ENCODE measurements at regions not wholly inside any gene's neighbourhood (a gene's known extent, or its start where the extent isn't known, plus 50 kb on each side); places are given as distances from the start of the nearest gene placed in this dataset.
"Not testable (repeated sequence)": the region's sequence is repeated elsewhere in the genome, so short reads cannot be mapped to it uniquely, and the experiment has no call there.

DNA sequence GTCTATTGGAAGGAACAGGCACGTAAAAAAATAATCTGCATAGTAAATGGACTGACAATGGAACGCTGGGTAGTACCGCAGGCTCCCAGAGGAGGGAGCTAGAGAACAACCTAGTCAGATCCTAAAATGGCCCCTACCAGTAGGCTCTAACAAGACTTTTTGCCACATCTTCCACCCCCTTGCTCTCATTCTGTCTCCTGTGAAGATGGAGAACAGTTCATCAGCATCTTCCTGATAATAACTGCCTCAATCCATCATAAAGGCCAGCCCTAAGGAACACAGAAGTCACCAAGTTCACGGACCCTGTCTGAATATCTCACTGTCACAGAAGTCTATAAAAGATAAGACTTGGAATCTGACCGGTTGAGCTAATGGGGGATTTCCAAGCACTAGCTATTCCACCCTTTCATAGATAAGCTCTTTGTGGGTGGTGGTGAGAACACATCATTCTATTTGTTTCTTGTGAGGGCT, 133.4 kb downstream of the SLC1A3 start:
- DNase-seq (ENCODE audit: low read depth): peak; percentile 15

DNA sequence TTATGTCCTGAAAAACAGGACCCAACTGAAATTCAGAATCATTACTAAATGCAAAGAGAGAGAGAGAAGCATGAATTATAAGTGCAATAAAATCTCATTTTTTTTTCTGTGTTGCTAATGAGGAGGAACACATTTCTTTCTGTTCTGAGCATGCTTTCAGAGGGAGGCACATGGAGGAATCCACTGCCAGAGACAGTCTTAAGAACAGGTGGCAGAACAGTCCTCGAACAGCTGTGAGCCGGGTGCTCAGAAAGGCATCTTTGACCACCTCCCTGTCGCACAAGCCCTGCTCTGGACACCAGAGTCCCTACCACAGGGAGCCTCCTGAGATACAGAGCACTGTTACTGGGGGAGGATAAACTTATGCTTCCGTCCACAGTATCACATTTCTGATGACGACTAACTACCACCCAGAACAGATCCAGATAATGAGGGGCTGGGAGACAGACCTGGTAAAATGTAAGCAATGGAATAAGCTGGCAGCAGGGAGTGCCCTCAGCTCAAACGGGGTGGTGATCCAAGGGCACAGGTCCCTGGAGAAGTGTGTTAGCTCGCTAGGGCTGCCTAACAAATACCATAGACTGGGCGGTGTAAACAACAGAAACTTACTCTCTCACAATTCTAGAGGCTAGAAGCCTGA, 134.0 kb downstream of the SLC1A3 start:
- no peak overlapping the region for H3K4me3 ChIP-seq (ENCODE audit: low read depth, low read length)
- DNase-seq (ENCODE audit: low read depth): no peak

More for the DNA sequence above, 133.4 kb downstream of the SLC1A3 start:
- H3K4me3 ChIP-seq (ENCODE audit: low read depth, low read length): no peak overlapping the region

DNA sequence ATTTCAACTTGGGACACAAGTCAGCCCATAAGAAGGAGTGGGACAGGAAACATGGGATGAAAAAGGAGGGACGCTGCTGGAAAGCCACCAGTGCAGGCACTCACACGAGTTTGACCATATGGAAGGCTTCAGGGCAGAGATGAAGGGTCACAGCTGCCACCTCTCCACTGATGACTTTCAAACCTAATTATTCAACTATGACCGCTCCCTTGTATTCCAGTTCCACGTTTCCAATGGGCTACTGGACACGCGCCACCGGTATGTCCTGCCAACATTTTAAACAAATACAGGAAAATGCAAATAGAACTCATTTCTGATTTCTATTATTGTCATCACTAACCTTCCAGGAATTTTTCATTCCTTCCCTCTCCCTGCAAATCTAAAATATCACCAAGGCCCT, 134.7 kb downstream of the SLC1A3 start:
- no peak overlapping the region for H3K4me3 ChIP-seq (ENCODE audit: low read depth, low read length)
- no peak for DNase-seq (ENCODE audit: low read depth)

DNA sequence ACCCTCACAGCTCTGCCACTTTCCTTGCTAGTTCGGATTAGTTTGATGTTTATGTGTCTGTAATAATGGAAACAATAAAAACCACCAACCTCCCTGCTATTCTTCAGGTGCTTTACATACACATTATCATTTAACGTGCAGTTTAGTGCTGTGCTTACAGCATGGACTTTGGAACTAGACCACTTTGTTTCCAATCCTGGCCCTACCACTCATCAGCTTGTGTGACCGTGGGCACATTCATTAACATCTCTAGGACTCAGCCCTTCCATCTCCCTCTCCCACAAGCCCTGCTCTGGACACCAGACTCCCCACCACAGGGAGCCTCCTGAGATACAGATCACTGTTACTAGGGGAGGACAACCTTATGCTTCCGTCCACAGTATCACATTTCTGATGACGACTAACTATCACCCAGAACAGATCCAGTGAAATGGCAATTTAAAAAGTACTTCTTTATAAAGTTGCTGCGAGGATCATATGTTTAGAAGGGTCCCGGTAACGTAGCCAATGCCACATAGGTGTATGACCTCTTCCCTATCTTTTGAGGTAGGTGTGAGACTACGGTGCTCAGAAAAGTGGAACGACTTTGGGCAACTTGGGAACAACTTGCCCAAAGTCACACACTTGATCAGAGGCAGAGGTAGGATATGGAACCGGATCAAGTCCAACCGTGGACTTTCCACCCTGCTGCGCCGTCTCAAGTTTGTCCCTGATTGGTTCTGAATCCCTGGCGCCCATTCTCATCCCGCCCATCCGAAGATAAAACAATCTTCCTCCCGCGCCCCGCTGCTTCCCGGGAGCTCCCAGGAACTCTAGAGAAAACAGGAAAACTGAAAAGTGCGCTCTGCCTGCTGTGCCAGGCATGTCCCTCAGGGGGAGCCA, 132.4 kb upstream of the NIPBL start:
- DNase-seq (ENCODE audit: low read depth): no peak
- peak overlapping the region; percentile 60 for H3K4me3 ChIP-seq (ENCODE audit: low read depth, low read length)

DNA sequence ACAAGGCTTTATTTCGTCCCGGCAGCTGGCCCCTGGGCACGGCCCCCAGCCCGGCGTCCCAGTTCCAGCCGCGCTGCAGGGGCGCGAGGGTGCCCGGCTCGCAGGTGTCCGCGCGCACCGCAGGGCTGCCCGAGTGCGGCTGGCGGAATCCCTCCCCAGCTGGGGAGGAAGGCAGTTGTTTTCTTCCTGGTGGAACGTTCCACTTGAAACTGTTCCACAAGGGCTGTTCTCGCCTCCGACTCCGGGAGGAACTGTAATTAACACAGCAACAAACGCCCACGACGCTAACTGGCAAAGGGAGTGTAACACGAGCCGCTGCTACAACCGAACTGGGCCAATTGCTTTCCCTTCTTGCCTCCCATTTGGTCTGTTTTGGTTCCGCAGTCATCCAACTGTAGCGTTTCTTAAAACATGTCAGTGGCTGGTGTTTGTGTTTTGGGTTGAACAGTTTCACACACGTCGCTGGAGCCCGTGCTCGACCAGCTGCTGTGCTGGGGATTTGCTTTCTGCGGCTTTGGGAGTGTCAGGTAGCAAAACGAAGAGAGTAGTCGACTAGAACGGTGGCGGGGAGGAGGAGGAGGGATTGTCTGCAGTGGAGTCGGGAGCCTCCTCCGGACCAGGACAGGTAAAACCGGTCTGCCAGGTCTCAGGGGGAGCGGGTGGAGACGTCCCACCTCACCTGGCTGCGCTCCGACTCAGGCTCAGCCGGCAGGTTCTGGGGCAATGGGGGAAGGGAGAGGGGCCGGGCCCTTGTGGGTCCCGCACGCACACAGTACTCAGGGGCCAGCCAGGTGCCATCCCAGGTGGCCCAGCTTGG, 131.6 kb upstream of the NIPBL start:
- DNase-seq (ENCODE audit: low read depth): no peak
- peak overlapping the region; percentile 60 for H3K4me3 ChIP-seq (ENCODE audit: low read depth, low read length)

DNA sequence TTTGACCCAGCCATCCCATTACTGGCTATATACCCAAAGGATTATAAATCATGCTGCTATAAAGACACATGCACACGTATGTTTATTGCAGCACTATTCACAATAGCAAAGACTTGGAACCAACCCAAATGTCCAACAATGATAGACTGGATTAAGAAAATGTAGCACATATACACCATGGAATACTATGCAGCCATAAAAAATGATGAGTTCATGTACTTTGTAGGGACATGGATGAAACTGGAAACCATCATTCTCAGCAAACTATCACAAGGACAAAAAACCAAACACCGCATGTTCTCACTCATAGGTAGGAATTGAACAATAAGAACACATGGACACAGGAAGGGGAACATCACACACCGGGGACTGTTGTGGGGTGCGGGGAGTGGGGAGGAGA, 128.8 kb upstream of the NIPBL start:
- DNase-seq (ENCODE audit: low read depth); H3K4me3 ChIP-seq (ENCODE audit: low read depth, low read length): not testable (repeated sequence)

DNA sequence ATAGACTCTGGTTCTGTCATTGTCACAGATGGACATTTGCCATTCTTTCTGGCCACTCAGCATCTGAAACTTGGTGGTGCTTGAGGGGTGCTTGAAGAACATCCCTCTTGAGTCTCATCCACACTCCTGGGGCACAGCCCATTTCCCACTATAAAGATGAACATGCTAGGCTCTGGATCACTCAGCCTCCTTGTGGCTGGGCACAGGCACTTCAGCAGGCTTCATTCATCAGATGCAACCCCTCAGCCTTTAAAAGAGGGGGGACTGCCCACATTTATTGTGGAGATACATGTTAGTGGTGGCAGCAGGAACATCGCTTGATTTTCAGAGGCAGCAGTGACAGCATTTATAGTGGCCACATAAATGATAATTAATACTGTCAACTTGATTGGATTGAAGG, 124.7 kb upstream of the NIPBL start:
- H3K4me3 ChIP-seq (ENCODE audit: low read depth, low read length): no peak overlapping the region
- no peak for DNase-seq (ENCODE audit: low read depth)

DNA sequence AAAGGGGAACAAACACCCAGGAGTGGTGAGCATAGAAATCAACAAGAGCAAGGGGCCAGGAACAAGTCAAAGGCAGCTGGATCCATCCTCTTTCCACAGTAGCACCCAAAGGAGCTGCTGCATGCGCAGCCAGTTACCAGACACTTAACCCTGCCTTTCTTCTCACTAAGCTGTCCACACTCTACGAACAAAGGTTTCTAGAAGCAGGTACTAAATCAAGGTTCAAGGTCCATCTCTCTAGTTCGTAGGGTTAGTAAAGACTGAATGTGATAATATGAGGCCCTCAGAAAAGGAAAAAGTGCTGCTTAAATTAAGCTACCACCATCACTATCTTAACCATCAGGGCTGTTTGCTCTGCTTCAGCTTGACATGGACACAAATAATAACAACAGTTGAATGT, 121.2 kb upstream of the NIPBL start:
- no peak for DNase-seq (ENCODE audit: low read depth)
- no peak overlapping the region for H3K4me3 ChIP-seq (ENCODE audit: low read depth, low read length)

DNA sequence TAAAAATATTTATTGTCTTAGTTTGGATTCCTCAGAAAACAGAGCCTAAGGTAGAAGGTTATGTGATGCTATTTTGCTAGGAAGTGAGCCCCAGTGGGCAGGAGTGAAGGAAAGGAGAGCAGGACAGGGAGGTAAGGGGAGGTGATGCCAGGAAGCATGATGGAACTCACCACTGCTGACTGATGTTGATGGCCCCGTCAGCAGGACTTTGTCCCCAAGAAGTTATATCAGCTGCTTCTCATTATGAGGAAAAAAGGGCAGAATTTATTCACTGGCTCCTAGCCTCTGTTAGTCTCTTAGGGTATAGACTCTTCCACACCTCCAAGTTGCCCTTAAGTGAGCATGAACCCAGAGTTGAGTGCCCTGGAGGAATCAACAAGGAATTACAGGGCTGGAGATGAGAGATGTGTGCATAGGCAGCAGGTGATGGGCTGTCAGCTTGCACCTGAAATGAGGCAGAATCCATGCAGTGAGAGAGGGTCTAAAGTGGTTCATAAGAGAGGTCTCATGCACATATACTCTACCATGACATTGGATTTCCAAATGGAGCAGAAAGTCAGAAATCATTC, 120.6 kb upstream of the NIPBL start:
- DNase-seq (ENCODE audit: low read depth): no peak
- no peak overlapping the region for H3K4me3 ChIP-seq (ENCODE audit: low read depth, low read length)

DNA sequence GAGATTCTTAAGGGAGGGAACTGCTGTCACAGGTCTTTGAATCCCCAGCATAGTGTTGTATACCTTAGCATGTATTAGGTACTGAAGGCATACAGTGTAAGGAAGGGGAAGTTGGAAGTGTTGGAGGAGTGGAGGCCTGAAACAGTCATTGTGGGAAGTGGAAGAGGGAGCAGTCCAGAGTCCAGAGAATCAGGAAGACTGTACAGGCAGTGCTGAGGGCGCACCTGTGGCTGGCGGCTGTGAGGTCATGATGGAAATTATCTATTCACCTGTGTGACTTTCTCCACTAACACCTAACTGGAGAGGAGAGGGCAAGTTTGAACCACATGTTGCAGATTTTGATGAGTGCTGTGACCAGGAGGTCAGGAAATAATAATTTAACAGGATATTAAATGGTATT, 119.7 kb upstream of the NIPBL start:
- no peak for DNase-seq (ENCODE audit: low read depth)
- H3K4me3 ChIP-seq (ENCODE audit: low read depth, low read length): no peak overlapping the region

DNA sequence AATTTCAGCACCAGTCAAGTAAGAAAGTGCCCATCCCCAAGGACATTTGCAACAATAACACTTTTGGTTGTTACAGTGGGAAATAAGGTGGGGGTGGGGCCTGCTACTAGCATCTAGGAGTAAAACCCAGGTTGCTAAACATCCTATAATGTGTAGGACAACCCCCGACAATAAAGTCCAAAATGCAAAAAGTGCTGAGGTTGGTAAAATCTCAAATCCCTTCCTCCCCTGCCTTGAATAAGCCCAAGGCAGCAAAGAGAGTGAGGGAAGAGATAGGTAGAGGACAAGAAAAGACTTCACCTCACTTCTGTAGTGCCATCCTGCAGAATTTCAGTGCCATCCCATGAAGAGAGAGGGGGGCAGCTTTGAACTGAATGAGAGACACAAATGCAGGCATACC, 117.5 kb upstream of the NIPBL start:
- DNase-seq (ENCODE audit: low read depth): no peak
- H3K4me3 ChIP-seq (ENCODE audit: low read depth, low read length): no peak overlapping the region

DNA sequence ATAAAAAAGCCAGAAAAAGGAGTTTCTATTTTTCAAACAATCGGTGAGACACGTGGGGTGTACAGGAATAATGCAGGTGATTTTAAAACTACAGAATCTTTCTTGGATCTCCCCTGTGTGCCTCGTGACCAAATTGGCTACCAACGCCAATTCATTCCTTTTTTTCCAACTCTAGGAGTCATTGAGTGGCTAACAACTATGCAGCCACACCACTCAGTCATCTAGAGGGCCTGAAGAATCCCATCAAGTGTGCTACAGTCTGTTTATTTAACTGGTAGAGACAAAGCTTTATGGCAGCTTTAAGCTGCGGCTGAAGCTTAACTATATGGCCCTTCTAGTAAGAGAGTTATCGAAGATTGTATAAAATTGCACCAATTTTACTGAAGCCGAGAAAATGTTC, 113.1 kb upstream of the NIPBL start:
- H3K4me3 ChIP-seq (ENCODE audit: low read depth, low read length): no peak overlapping the region
- no peak for DNase-seq (ENCODE audit: low read depth)

DNA sequence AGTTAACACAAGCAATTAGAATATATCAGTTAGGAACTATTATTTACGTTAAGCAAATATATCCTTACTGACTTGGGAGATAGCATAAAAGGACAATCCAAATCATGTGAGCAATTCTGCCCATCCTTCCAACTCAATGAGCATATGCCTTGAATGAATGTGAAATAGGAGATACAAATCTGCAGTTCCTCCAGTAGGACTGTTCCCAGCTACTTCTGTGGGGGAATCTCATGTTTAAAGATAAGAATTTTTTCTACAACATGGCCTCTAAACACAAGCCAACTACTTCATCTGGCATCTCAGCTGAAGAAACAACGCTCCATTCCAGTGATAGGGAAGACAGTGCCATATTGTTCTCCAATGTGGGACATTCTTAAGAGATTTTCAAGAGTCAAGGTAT, 110.7 kb upstream of the NIPBL start:
- H3K4me3 ChIP-seq (ENCODE audit: low read depth, low read length): no peak overlapping the region
- DNase-seq (ENCODE audit: low read depth): no peak

DNA sequence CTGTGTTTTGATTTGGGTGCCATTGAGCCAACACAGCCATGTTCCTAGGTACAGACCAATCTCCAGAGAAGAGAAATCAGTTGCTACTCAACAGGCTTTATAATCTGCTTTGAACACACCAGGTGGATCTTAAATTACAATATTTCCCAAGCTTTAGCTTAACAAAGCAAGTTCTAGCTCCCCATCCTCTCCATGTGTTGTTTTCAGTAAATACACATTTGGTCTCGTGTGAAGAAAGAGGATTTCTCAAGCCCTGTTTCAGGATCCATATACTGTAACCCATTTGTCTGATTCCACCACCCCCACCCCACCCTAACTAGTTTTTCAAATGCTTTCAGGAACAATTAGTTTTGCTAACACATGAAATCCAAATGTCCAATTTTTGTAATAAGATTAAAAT, 109.6 kb upstream of the NIPBL start:
- H3K4me3 ChIP-seq (ENCODE audit: low read depth, low read length): no peak overlapping the region
- DNase-seq (ENCODE audit: low read depth): no peak

DNA sequence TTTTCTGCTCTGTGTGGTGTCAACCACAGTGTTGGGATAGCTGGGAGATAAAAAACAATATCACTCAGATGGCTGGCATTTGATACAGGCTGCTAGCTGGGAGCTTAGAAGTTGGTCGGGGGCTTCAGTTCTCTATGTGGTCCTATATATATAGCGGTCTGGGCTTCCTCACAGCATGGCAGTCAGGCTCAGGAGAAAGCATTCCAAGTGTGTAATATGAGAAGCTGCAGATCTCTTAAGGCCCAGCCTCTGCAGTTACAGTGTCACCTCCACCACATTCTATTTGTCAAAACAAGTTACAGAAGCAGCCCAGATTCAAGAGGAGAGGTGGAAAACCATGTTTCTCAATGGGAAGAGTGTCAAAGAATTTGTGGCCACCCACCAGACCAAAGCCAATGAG, 108.1 kb upstream of the NIPBL start:
- no peak for DNase-seq (ENCODE audit: low read depth)
- H3K4me3 ChIP-seq (ENCODE audit: low read depth, low read length): no peak overlapping the region

DNA sequence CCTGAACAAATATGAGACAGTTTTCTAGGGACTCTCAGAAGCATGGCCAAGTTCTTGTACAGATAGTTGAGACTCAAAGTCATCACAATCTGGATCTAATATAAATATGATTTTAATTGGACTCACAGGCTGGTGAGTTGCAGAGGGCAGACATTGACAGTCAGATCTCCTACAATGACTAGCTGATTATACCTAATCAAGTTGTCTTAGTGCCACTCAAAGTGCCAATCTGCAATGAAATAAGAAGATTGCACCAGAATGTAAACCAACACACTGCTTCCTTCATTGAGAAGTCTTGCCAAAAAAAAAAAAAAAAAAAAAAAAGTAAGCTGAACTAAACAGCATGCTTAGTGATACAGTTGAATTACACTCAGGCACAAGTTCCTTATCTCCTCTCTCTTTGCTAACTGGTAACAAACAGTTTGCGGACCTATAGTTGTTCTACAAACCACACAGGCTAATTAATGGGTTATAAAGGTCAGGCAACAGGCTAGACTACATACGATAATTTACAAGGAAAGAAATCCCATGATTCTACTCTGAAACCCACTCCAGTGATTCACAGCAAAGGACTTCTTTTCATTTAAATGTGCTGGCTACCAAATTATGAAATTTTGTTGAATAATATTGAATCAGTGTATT, 107.3 kb upstream of the NIPBL start:
- no peak for DNase-seq (ENCODE audit: low read depth)

DNA sequence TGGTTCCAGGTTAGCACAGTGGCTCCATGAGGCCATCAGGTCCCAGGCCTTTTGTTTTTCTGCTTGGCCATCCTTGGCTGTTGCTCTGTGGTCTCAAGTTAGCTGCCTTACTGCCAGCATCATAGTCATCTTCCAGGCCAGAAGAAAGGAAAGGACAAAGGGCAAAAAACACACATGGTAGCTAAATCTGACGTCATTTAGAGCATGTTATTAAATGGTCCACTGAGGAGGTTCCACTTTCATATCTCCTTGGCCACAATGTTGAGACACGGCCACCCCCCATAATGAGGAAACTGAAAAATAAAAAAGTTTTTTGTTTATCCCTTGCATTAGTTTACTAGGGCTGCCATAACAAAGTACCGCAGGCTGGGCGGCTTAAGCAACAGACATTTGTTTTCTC, 106.4 kb upstream of the NIPBL start:
- H3K4me3 ChIP-seq (ENCODE audit: low read depth, low read length): no peak overlapping the region
- no peak for DNase-seq (ENCODE audit: low read depth)

More for the DNA sequence above, 107.3 kb upstream of the NIPBL start:
- no peak overlapping the region for H3K4me3 ChIP-seq (ENCODE audit: low read depth, low read length)

DNA sequence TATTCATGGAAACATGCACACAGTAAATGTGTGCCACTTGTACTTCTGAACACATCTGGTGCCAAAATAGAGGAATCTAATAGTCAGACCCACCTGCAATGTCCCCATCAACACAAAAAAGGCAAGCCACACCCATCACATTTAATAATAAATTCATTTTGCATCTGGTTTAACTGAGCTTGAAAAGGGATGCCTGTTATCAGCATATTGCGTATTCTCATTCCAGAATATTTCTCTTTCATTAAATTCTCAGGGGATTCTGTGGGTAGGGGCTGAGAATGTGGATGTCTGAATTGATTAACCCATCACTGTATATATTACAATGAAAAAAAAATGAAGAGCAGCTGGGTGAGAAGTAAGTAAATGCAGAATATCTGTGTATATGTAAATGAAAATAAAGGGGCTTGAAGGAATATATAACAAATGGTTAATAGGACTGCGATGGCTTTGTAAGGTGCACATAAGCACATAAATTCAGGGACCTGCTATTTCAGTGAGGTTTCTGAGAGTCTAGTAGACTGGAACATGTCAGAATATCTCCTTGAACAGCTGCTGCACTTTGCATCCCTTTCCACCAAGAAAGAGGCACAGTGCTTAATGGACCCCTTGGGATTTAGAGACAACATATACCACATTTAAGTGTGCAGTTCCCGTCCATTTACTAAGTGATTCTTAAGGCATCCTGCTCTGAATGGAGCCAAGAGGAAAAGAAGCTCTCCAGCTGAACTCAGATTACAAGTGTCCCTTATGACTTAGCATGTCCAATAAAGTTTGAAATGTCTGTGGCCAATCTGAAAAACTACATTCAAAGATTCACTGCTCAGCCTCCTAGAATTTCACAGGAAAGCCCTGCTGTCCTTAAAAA, 104.1 kb upstream of the NIPBL start:
- no peak for DNase-seq (ENCODE audit: low read depth)
- H3K4me3 ChIP-seq (ENCODE audit: low read depth, low read length): no peak overlapping the region
